Activated T-helper 2 cell treated with anti-CD3 and anti-CD28 coated beads, Interferon-gamma antibody, Interleukin-2, Interleukin-4, amounts not matched to agents 10 μg/mL and 5 μg/mL and 100 μg/mL, durations not matched to agents 14 hours and 24 hours and 36 hours (primary cell): ENCODE measurements at regions not wholly inside any gene's neighbourhood (a gene's known extent, or its start where the extent isn't known, plus 50 kb on each side); places are given as distances from the start of the nearest gene placed in this dataset.

Experiments used
- DNase-seq: peaks from one replicate; pipeline ENCODE4 v3.0.0; 2021; ENCODE audit warnings: low spot score
- H3K27ac Mint-ChIP-seq: one replicate; pipeline ENCODE4 v1.8.0; 2021; ENCODE audit warnings: mixed read lengths
- H3K27me3 Mint-ChIP-seq: one replicate; pipeline ENCODE4 v1.8.0; 2021; ENCODE audit warnings: low read depth, mixed read lengths
- H3K36me3 Mint-ChIP-seq: one replicate; pipeline ENCODE4 v1.8.0; 2021; ENCODE audit warnings: low read depth, mixed read lengths
- H3K4me1 Mint-ChIP-seq: one replicate; pipeline ENCODE4 v1.8.0; 2021; ENCODE audit warnings: low read depth, mixed read lengths
- H3K4me3 Mint-ChIP-seq: one replicate; pipeline ENCODE4 v1.8.0; 2021; ENCODE audit warnings: low read depth, mild to moderate bottlenecking, moderate library complexity, mixed read lengths
- H3K9me3 Mint-ChIP-seq: one replicate; pipeline ENCODE4 v1.8.0; 2021; ENCODE audit warnings: mixed read lengths
- intact Hi-C: fragments of 100-400 bp; cut with micrococcal nuclease; formaldehyde crosslinking; loops from one replicate; pipeline ENCODE4 v1.15.1; 2023

DNA sequence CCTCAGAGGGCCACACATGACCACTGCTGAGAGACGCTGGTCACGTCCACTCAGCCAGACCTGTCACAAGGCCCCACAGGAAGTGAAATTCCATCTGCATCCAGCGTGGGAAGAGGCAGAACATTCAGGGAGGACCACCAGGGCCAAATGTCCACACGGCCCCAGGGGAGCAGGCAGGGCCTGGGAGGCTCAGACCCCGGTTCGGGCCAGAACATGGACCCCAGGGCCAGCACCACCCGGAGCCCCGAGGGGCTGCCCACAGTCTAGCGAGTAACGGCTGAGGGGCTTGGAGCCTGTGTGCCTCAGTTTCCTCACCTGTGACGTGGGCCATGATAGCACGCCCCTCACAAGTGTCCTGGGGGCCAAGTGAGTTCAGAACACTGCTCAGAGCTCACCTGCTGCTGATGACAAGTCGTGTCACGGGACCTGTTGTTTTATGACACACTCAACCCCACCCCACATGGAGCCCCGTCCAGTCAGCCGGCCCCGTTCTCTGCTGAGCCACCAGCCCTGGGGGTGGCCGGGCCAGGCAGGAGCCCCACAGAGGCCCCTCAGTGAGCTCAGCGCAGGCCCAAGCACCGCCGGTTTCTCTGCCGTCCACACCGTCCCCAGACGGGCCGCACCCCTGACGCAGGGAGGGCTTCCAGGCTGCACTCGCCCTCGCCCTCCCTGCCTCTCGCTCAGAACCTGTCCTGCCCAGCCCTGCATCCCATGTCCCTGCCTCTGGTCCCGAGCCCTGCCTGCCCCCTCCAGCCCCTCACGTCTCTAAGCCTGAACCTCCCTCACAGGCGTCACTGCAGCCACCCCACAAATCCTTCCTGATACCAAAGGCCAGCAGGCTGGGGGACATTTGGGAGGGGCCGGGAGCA lies 79.5 kb upstream of the GALNT9 start:
- no peak for DNase-seq
- intact Hi-C loops: no loop called here
- no peak overlapping the region for H3K27ac Mint-ChIP-seq
- H3K36me3 Mint-ChIP-seq: no peaks in the 10 kb centered on the region
- H3K27me3 Mint-ChIP-seq: no peaks in the 10 kb centered on the region
- H3K4me1 Mint-ChIP-seq: no peaks in the 10 kb centered on the region
- no peak overlapping the region for H3K4me3 Mint-ChIP-seq
- no peaks in the 10 kb centered on the region for H3K9me3 Mint-ChIP-seq

DNA sequence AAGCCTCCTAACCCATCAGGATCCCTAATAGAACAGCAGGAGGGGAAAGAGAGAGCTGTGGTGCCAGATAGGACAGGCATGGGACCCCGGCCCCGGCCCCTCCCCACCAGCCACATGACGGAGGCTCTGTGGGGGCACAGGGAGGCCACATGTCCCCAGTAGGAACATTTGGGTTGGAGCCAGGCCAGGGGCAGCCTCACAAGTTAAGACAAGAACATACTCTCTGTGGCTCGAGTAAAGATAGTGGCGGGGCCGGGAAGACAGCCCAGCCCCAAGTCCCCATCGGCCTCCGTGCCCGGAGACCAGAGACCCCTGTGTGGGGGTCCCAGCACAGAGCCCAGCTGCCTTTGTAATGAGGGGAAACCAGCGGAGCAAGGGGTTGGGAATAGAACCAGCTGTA lies 78.6 kb upstream of the GALNT9 start:
- Mint-ChIP-seq H3K36me3 (no peaks in the 10 kb centered on the region), H3K27ac (no peak overlapping the region), H3K27me3 (no peaks in the 10 kb centered on the region), H3K9me3 (no peaks in the 10 kb centered on the region), H3K4me3 (no peak overlapping the region), H3K4me1 (no peaks in the 10 kb centered on the region)
- no peak for DNase-seq
- intact Hi-C loops: no loop called here

DNA sequence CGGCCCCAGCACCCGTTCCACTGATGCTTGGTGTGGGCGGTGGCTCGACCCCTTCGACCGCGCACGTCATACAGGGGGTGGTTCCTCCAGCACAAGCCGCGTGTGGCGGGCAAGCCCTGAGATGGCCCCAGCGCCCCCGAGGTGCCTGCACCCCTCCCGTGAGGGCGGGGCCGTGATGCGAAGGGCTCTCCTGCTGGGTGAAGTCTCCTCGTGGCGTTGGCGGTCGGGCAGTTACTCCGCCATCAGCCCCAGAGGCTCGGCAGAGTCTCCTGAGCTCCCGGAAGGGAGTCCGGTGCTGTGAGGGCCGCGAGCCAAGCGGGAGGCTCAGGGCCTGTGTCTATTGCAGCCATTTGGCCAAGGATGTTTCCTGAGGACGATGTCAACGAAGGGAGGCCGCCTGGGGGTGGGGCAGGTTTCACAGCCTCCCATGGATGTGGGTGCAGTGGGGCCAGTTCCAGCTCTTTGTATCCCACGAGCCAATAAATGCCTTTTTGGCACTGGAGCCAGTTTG lies 78.1 kb upstream of the GALNT9 start:
- intact Hi-C loops: no loop called here
- no peaks in the 10 kb centered on the region for H3K27me3 Mint-ChIP-seq
- H3K27ac Mint-ChIP-seq: no peak overlapping the region
- H3K4me3 Mint-ChIP-seq: no peak overlapping the region
- H3K4me1 Mint-ChIP-seq: no peaks in the 10 kb centered on the region
- no peak for DNase-seq
- H3K9me3 Mint-ChIP-seq: no peaks in the 10 kb centered on the region
- no peaks in the 10 kb centered on the region for H3K36me3 Mint-ChIP-seq

DNA sequence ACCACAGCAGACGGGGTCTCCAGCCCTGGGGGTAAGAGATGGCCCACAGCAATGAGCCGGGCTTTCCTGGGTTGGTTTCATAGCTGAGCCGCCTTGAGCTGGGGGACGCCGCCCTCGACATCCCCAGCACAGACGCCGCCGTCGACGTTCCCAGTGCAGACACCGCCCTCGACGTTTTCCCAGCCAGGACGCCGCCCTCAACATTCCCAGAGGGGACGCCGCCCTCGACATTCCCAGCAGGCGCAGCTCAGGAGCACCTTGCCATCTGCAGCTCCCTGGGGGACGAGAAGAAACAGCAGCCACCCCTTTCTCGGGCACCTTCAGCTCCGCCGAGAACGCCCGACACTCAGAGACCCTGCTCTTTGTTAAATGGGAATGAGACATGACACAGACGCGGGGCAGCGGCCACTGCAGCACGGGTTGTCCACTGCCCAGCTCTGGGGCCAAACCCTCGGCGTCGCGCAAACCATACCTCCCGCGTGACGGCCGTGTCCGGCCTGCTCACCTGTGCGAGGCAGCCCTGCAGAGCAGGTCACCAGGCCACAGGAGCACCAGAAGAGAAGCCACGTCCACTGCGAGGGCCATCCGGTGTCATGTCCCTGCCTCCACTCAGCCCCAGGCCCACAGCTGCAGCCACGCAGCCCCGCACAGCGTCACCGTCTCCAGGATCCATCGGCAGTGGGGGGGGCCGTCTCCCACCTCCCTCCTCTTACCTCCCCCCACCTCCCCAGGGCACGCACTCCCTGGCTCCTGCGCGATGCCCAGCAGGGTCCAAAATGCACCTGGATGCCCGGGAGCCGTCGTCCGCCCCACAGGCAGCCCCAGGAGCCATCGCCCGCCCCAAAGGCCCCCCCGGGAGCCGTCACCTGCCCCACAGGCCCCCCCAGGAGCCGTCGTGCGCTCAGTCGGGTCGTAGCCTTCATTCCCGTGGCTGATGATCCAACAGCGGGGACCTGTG lies 77.4 kb upstream of the GALNT9 start:
- H3K36me3 Mint-ChIP-seq: no peaks in the 10 kb centered on the region
- no peak for DNase-seq
- H3K27ac Mint-ChIP-seq: no peak overlapping the region
- no peaks in the 10 kb centered on the region for H3K9me3 Mint-ChIP-seq
- H3K4me3 Mint-ChIP-seq: no peak overlapping the region
- no peaks in the 10 kb centered on the region for H3K4me1 Mint-ChIP-seq
- no peaks in the 10 kb centered on the region for H3K27me3 Mint-ChIP-seq
- intact Hi-C loops: no loop called here

DNA sequence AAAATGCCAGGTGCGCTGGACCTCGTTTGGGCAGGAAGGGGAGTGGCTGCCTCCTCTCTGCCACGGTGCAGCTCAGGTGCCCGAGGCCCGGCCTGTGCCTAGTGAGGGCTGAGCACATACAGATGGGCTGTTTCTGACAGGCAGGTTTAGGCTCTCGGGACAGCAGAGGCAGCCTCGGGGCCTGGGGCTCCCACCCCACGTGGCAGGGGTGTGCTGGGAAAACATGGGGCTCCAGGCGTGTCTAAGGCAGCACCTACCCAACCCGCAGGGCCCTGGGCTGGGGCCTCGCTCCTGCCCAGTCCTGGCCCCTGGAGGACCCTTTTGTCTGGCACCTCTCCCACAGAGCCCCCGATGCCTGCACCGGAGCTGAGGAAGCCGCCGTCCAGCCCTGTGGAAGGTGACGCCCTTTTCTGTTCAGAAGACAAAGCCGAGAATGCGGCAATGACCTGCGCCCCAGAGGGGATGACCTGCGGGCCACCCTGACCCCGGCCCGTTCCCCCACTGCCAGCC lies 76.4 kb upstream of the GALNT9 start:
- Mint-ChIP-seq H3K36me3 (no peaks in the 10 kb centered on the region), H3K27ac (no peak overlapping the region), H3K27me3 (no peaks in the 10 kb centered on the region), H3K4me1 (no peaks in the 10 kb centered on the region), H3K4me3 (no peak overlapping the region), H3K9me3 (no peaks in the 10 kb centered on the region)
- intact Hi-C loops: no loop called here
- DNase-seq: no peak

DNA sequence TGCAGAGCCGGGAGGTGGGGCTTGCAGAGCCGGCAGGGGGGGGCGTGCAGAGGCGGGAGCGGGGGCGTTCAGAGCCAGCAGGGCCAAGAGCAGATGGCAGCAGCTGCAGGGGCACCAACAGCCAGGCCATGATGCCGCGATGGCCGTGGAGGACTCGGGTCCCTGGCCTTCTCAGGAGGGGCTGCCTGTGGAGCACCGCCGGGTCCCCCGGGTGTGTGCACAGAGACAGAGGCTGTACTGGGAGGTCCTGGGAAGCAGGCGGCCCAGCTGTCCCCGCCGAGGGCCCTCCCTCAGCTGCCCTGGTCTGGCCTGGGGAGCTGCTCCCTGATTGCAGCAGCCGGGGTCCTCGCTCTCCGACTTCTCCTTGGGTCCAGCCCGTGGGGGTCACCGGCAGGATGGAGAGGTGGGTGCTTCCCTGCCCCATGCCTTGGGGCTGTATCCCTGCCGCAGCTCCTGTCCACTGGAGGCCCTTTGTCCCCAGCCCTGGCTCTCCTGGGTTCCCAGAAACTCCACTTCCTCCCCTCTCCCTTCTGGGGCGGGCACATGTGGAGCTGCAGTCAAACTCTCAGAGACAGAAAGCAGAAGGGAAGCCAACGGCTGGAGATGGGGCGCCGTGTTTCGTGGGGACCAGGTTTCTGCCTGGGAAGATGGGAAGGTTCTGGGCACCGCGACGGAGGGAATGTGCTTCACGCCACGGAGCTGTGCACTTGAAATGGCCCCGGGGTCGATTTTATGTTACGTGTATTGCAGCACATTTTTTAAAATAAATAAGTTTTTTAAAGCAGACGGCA lies 75.8 kb upstream of the GALNT9 start:
- Mint-ChIP-seq H3K36me3 (no peaks in the 10 kb centered on the region), H3K27me3 (no peaks in the 10 kb centered on the region), H3K4me3 (no peak overlapping the region), H3K4me1 (no peaks in the 10 kb centered on the region), H3K9me3 (no peaks in the 10 kb centered on the region), H3K27ac (no peak overlapping the region)
- intact Hi-C loops: no loop called here
- DNase-seq: no peak

DNA sequence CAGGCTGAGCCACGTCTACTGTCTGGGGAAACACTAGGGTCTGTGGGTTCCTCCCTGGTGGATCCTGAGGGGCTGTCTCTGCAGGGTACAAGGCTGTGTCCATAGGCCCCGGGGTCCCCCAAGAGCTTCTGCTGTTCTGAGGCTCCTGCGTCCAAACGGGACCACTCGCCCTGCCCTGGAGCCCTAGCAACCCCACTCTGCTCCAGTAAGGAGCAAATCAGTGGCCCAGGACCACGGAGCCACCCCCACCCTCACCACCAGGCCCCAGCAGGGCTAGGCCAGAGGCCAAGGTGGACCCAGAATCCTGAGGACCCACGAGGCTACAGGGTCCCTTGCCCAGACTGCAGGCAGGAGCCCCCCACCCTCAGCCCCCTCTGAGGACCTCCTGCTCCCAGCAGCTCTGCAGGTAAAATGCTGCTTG lies 75.1 kb upstream of the GALNT9 start:
- no peak overlapping the region for H3K27ac Mint-ChIP-seq
- H3K4me3 Mint-ChIP-seq: no peak overlapping the region
- no peaks in the 10 kb centered on the region for H3K4me1 Mint-ChIP-seq
- H3K9me3 Mint-ChIP-seq: no peaks in the 10 kb centered on the region
- H3K27me3 Mint-ChIP-seq: no peaks in the 10 kb centered on the region
- DNase-seq: no peak
- no peaks in the 10 kb centered on the region for H3K36me3 Mint-ChIP-seq
- intact Hi-C loops: no loop called here

DNA sequence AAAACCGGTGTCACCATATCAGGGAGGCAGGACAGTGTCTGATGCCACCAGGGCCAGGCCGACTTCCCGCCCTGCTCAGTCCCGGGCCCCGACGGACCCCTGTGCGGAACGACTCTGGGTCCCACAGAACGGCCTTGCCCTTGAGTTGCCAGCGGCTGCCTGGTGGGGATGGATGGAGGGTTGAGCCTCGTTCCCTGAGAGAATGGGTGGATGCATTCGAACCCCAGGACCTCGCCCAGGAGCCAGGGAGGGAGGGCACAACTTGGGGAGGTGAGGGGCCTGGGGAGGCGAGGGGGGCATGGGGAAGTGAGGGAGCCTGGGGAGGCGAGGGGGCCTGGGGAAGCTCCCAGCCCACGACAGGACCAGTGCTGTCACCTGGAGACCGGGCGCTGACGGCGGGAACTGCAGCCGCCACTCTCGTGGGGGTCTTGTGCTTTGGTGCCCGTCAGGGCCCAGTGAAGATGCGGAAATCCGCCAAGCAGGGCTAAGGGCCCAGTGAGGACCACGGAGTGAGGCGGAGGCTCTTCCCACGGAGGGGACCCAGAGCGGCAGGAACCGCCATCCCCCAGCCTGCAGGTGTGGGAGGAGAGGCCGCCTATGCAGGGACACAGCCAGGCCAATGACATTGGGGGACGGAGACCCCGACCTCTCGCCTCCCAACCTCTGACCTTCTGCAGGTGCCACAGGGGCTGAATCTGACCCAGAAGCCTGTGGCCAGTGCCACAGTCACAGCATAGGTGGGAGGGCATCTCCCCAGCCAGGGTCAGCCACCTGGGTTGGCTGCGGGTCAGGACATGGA lies 74.4 kb upstream of the GALNT9 start:
- Mint-ChIP-seq H3K27ac (no peak overlapping the region), H3K36me3 (no peaks in the 10 kb centered on the region), H3K9me3 (no peaks in the 10 kb centered on the region), H3K27me3 (no peaks in the 10 kb centered on the region), H3K4me3 (no peak overlapping the region), H3K4me1 (no peaks in the 10 kb centered on the region)
- intact Hi-C loops: no loop called here
- DNase-seq: no peak

DNA sequence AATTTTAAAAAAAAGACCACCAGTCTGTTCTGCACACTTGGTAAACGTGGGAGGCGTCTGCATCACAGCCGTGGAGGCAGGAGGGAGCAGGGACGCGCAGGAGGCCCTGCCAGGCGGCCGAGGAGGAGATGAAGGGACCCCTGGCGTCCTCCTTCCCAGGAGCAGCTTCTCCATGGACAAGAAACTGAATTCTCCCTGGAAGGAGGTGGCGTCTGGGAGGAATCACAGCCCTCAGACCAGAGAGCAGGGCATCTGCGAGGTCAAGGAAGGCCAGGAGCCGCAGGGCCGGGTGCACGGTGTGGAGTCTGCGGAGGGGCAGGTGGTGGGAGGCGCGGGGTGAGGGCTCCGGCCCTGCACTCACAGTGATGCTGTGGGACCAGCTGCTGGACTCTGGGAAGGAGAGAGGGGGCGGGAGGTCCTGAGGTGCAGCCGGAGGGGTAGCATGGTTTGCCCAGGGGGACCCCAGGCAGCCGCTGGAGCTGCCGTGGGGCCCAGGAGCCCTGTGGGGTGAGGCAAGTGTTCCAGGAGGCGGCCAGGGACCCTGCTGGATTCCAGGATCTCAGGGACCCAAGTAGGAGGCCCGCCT lies 73.5 kb upstream of the GALNT9 start:
- Mint-ChIP-seq H3K4me3 (no peak overlapping the region), H3K36me3 (no peaks in the 10 kb centered on the region), H3K27ac (no peak overlapping the region), H3K9me3 (no peaks in the 10 kb centered on the region), H3K27me3 (peaks cover 2% of the 10 kb centered on the region), H3K4me1 (no peaks in the 10 kb centered on the region)
- no peak for DNase-seq
- intact Hi-C loops: no loop called here

DNA sequence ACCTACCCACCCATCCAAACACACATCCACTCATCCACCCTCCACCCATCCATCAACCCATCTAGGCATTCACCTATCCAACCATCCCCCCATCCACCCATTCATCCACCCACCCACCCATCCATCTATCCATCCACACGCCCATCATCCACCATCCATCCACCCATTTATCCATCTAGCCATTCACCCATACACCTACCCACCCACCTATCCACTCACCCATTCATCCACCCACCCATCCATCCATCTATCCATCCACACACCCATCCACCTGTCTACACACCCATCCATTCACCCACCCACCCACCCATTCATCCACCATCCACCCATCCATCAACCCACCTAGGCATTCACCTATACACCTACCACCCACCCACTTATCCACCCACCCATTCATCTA lies 72.6 kb upstream of the GALNT9 start:
- intact Hi-C loops: no loop called here
- H3K9me3 Mint-ChIP-seq: no peaks in the 10 kb centered on the region
- H3K4me1 Mint-ChIP-seq: no peaks in the 10 kb centered on the region

DNA sequence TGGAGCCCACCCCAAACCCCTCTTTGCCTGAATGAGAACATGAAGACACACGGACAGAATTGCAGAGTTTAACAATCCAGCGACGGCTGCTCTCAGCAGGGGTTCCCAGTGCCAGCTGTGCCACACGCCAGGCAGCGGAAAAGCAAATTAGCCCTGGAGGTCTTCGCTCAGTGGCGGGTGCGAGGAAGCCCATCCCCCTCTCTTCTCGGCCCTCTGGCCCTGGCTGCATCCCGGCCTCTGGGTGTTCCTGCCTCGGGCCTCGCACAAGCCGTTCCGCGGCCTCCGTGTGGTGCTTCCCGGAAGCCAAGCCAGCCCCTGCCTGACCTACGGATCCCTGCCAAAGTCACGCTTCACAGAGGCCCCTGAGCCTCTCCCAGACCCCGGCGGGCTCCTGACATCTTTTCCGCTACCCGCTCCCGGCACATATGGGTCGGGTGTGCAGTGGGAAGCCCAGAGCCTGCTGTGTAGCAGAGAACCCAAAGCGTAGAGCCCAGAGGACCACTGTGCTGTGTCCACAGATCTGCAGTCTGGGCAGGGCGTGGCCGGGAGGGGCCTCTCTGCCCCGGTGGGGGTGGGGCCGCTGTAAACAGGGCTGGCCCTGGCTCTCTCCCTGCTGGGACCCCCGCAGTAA lies 70.7 kb upstream of the GALNT9 start:
- no peak for DNase-seq
- intact Hi-C loops: no loop called here
- Mint-ChIP-seq H3K36me3 (no peaks in the 10 kb centered on the region), H3K4me3 (no peak overlapping the region), H3K27ac (no peak overlapping the region), H3K4me1 (no peaks in the 10 kb centered on the region), H3K9me3 (no peaks in the 10 kb centered on the region), H3K27me3 (peaks cover 2% of the 10 kb centered on the region)

More for the DNA sequence above, 72.6 kb upstream of the GALNT9 start:
- no peaks in the 10 kb centered on the region for H3K36me3 Mint-ChIP-seq
- H3K4me3 Mint-ChIP-seq: no peak overlapping the region
- H3K27ac Mint-ChIP-seq: no peak overlapping the region
- no peak for DNase-seq
- peaks cover 2% of the 10 kb centered on the region for H3K27me3 Mint-ChIP-seq
